Thyroid gland (tissue), 4 donors: ENCODE measurements at regions not wholly inside any gene's neighbourhood (a gene's known extent, or its start where the extent isn't known, plus 50 kb on each side); places are given as distances from the start of the nearest gene placed in this dataset.

Experiments used
- CTCF ChIP-seq, 6 experiments: fragments of 200-600 bp in 3 of 6; fragments of 450-650 bp in 3 of 6; sonication (generic) in 3 of 6; IDR thresholded peaks; one replicate each; pipeline ENCODE4 v1.5.1; 2016 to 2019; ENCODE audit warnings: antibody characterized with exemption in 6 of 6, mild to moderate bottlenecking in 2 of 6, inconsistent platforms in 1 of 6, moderate library complexity in 1 of 6
- POLR2A ChIP-seq, 2 donors: fragments of 450-650 bp; IDR thresholded peaks; one replicate each; pipeline ENCODE4 v1.6.1; 2017; ENCODE audit warnings: antibody characterized with exemption in 2 of 2, mild to moderate bottlenecking in 2 of 2, moderate library complexity in 1 of 2

- peak in 3 of 6 experiments; percentile 24 to 42 (median 31) for TF ChIP-seq CTCF (IDR thresholded peaks at IDR 0.05)
- no peak for TF ChIP-seq POLR2A (IDR thresholded peaks at IDR 0.05)
Observed at GRCh38 chr4:20313237-20314030, 61.7 kb downstream of the SLIT2 start.
